CD1c-positive myeloid dendritic cell (primary cell): ENCODE measurements at regions not wholly inside any gene's neighbourhood (a gene's known extent, or its start where the extent isn't known, plus 50 kb on each side); places are given as distances from the start of the nearest gene placed in this dataset.
"Not testable (repeated sequence)": the region's sequence is repeated elsewhere in the genome, so short reads cannot be mapped to it uniquely, and the experiment has no call there.

Experiments used
- DNase-seq: peaks from one replicate; pipeline ENCODE4 v3.0.0-alpha.2; 2016; ENCODE audit errors: extremely low spot score

GRCh38 chr6:170213637-170214018, 77.2 kb downstream of the DLL1 start:
- not testable (repeated sequence) for DNase-seq

GRCh38 chr6:170212956-170213636, 77.8 kb downstream of the DLL1 start:
- DNase-seq, result no peak

- no peak for DNase-seq
Measured at GRCh38 chr6:170212051-170212756, 78.7 kb downstream of the DLL1 start.

GRCh38 chr6:170211404-170212025, 79.4 kb downstream of the DLL1 start:
- no peak for DNase-seq

GRCh38 chr6:170210651-170211403, 80.1 kb downstream of the DLL1 start:
- DNase-seq, result no peak

GRCh38 chr6:170210026-170210390, 80.9 kb downstream of the DLL1 start:
- DNase-seq, result no peak

GRCh38 chr6:170209354-170210025, 81.4 kb downstream of the DLL1 start:
- DNase-seq, result no peak

GRCh38 chr6:170208651-170209353, 82.1 kb downstream of the DLL1 start:
- no peak for DNase-seq

GRCh38 chr6:170208182-170208601, 82.7 kb downstream of the DLL1 start:
- DNase-seq, result no peak

- DNase-seq, result no peak
Measured at GRCh38 chr6:170207586-170208181, 83.2 kb downstream of the DLL1 start.

- DNase-seq, result no peak
Measured at GRCh38 chr6:170206851-170207431, 83.9 kb downstream of the DLL1 start.

- no peak for DNase-seq
Measured at GRCh38 chr6:170206317-170206621, 84.6 kb downstream of the DLL1 start.

- no peak for DNase-seq
Measured at GRCh38 chr6:170205534-170206316, 85.2 kb downstream of the DLL1 start.

GRCh38 chr6:170205126-170205525, 85.8 kb downstream of the DLL1 start:
- DNase-seq, result no peak

GRCh38 chr6:170203212-170203611, 87.7 kb downstream of the DLL1 start:
- no peak for DNase-seq

GRCh38 chr6:170202416-170203135, 88.3 kb downstream of the DLL1 start:
- DNase-seq, result no peak

GRCh38 chr6:170201361-170201760, 89.5 kb downstream of the DLL1 start:
- no peak for DNase-seq

GRCh38 chr6:170200458-170200891, 90.4 kb downstream of the DLL1 start:
- no peak for DNase-seq

- DNase-seq, result no peak
Measured at GRCh38 chr6:170199716-170200115, 91.2 kb downstream of the DLL1 start.
